GM10248 (cell line): ENCODE measurements at regions not wholly inside any gene's neighbourhood (a gene's known extent, or its start where the extent isn't known, plus 50 kb on each side); places are given as distances from the start of the nearest gene placed in this dataset.

Experiments used
- CTCF ChIA-PET: fragments of 300-600 bp; sonication (Branson Sonifier 250); formaldehyde crosslinking; extraction: SDS; loops from one replicate; lab custom pipeline; 2021; ENCODE audit warnings: antibody characterized with exemption; lab: Yijun Ruan, JAX
- POLR2A ChIA-PET: fragments of 350-650 bp; sonication (Branson Sonifier 250); formaldehyde crosslinking; extraction: SDS; loops from one replicate; lab custom pipeline; 2020; ENCODE audit warnings: antibody characterized with exemption; lab: Yijun Ruan, JAX
- DNase-seq: peaks from one replicate; pipeline ENCODE4 v3.0.0; 2012; ENCODE audit errors: extremely low spot score
- CTCF ChIP-seq: IDR thresholded peaks from 2 replicates; pipeline ENCODE4 v1.5.1; 2012; ENCODE audit warnings: mild to moderate bottlenecking, low read depth; ENCODE audit errors: extremely low read depth, missing control alignments, control extremely low read depth

DNA sequence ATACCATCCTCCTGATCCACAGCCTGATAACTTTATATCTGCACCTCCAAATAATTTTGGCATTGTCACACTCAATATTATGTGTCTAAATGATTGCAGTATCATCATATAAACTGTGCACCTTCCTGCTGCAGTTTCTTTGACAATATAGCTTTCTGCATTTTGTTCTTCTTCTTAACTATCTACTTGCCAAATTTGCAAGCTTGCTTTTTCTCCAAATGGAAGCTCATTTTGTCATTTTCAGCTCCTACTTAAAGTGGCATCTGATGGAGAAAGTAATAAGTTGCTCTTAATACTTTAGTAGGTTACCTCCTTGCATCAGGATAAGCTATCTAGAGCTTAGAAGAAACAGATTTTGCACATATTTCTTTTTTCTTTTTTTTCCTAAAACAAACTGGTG is 74.0 kb upstream of the DEFB112 start:
- POLR2A ChIA-PET = no interaction called here
- DNase-seq = no peak

DNA sequence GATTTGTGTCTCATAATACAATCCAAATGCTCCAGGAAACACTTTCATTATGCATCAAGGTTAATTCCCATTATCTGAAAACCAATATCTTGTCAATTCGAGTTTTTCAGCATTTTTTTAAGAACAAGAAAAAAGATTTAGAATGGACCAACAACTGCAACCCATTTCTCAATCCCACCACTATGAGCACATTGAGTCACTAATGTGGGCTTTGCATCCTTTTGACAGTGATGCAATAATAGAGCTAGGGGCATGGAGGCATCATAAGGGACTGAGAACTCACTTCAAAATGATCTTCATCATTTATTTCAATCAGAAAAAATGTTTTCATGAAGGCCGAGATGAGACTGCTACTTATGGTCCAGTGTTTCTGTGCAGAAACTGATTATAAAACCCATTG is 74.8 kb upstream of the DEFB112 start:
- ChIA-PET POLR2A (no interaction called here), CTCF (interaction anchor here (1.1 to 1.9 kb wide), 2 partner anchors 10 to 14 kb away, joined by 3 to 4 read pairs; no protein-coding TSS in a partner anchor)
- no peak for DNase-seq
- TF ChIP-seq CTCF = no peak

More for the DNA sequence above, 74.0 kb upstream of the DEFB112 start:
- CTCF ChIA-PET = interaction anchor here (1.1 kb wide), 1 partner anchor 9 kb away, joined by 3 read pairs; no protein-coding TSS in a partner anchor
- TF ChIP-seq CTCF = no peak

DNA sequence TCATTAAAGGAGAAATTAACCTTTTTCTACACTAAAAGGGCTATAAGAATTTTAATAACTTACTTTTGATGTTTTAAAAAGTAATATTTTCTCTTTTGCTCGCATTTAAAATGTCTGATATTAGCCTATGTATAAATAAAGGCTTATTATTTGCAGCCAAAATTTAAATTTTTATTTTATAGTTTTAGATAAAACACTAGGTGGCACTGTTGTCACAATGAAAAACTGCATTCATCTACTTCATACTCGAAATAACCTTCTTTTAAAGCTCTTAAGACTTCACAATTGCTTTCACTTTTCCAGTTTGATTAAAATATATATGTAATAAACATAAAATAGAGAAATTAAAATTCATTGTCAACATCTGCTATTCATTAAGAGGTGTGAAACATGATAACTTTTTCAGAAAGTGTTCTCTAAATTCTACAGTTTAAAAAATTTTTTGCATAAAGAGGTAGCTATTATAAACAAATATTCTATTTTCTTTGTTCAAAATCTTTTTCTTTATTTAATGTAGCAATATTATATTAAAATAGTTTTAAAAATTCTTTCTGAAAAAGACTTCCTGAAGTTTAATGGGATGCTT is 78.8 kb upstream of the DEFB112 start:
- ChIA-PET CTCF (interaction anchor here (0.8 to 1.3 kb wide), 4 partner anchors 10 to 479 kb away, joined by 3 to 4 read pairs (median 3); no protein-coding TSS in a partner anchor), POLR2A (no interaction called here)
- peak; percentile 23 for TF ChIP-seq CTCF
- DNase-seq = no peak

- POLR2A ChIA-PET = no interaction called here
- CTCF ChIA-PET = interaction anchor here (1.5 kb wide), 1 partner anchor 16 kb away, joined by 3 read pairs; no protein-coding TSS in a partner anchor
- no peak for DNase-seq
- no peak for TF ChIP-seq CTCF
These were observed 86.2 kb upstream of the DEFB112 start for GRCh38 chr6:50135968-50136367.

DNA sequence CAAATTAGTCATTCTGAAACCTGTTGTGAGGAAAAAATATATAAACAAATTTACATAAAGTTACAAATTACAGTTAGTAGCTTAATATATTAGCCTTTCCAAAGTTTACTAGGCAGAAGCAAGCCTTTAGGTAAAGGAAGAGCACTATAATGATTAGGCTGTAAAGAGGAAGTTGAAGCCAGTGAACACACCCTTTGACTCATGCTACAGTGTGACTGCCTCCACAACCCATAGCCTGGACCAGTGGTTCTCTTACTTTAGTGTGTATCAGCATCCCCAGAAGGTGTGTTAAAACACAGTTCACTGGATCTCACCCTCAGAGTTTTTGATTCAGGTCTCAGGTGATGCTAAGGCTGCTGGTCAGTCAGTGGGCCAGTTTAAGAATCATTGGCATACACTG is 91.4 kb upstream of the DEFB112 start:
- ChIA-PET POLR2A (no interaction called here), CTCF (no interaction called here)
- TF ChIP-seq CTCF = no peak
- no peak for DNase-seq

GRCh38 chr6:50143011-50143719 is 93.4 kb upstream of the DEFB112 start:
- CTCF ChIA-PET = interaction anchor here (1.0 kb wide), 1 partner anchor 9 kb away, joined by 3 read pairs; no protein-coding TSS in a partner anchor
- DNase-seq = no peak
- no peak for TF ChIP-seq CTCF
- POLR2A ChIA-PET = no interaction called here
